Hematopoietic multipotent progenitor cell treated with erythropoietin and hydrocortisone succinate and interleukin-3 and kit ligand, for 8 days (in vitro differentiated cells): ENCODE measurements at regions not wholly inside any gene's neighbourhood (a gene's known extent, or its start where the extent isn't known, plus 50 kb on each side); places are given as distances from the start of the nearest gene placed in this dataset.
A peak's percentile ranks its signal among the peaks of the same experiment; 100 is the strongest.

Source experiments
- DNase-seq: peaks from one replicate; pipeline ENCODE4 v3.0.0-alpha.2; 2015

GRCh38 chr1:94734963-94735901 lies 84.9 kb upstream of the SLC44A3 start:
- peak; percentile 34 for DNase-seq

- no peak for DNase-seq
Measured at GRCh38 chr1:94731891-94732290, 88.3 kb upstream of the SLC44A3 start.

GRCh38 chr1:94730450-94730849 lies 89.7 kb upstream of the SLC44A3 start:
- no peak for DNase-seq

- no peak for DNase-seq
Measured at GRCh38 chr1:94729267-94729666, 90.9 kb upstream of the SLC44A3 start.

- no peak for DNase-seq
Measured at GRCh38 chr1:94727846-94728715, 92.1 kb upstream of the SLC44A3 start.

GRCh38 chr1:94726981-94727685 lies 93.0 kb upstream of the SLC44A3 start:
- no peak for DNase-seq

GRCh38 chr1:94725566-94725965 lies 94.6 kb upstream of the SLC44A3 start:
- no peak for DNase-seq

GRCh38 chr1:94723894-94724293 lies 96.3 kb upstream of the SLC44A3 start:
- no peak for DNase-seq

GRCh38 chr1:94723463-94723862 lies 96.7 kb upstream of the SLC44A3 start:
- no peak for DNase-seq

GRCh38 chr1:94722181-94722580 lies 98.0 kb upstream of the SLC44A3 start:
- DNase-seq = no peak

- DNase-seq = no peak
Measured at GRCh38 chr1:94721240-94721639, 98.9 kb upstream of the SLC44A3 start.

GRCh38 chr1:94719926-94720793 lies 100.0 kb upstream of the SLC44A3 start:
- no peak for DNase-seq

GRCh38 chr1:94716965-94717364 lies 103.2 kb upstream of the SLC44A3 start:
- DNase-seq = no peak

GRCh38 chr1:94715321-94715720 lies 104.8 kb upstream of the SLC44A3 start:
- no peak for DNase-seq

GRCh38 chr1:94714552-94714951 lies 105.6 kb upstream of the SLC44A3 start:
- DNase-seq = no peak

GRCh38 chr1:94714152-94714551 lies 106.0 kb upstream of the SLC44A3 start:
- DNase-seq = no peak

GRCh38 chr1:94713472-94714141 lies 106.5 kb upstream of the SLC44A3 start:
- peak; percentile 31 for DNase-seq

GRCh38 chr1:94709891-94710581 lies 110.1 kb upstream of the SLC44A3 start:
- no peak for DNase-seq

- DNase-seq = no peak
Measured at GRCh38 chr1:94708811-94709210, 111.3 kb upstream of the SLC44A3 start.

- no peak for DNase-seq
Measured at GRCh38 chr1:94708299-94708685, 111.9 kb upstream of the SLC44A3 start.
